ENCODE measurements at regions not wholly inside any gene's neighbourhood (a gene's known extent, or its start where the extent isn't known, plus 50 kb on each side); places are given as distances from the start of the nearest gene placed in this dataset.
"Not testable (repeated sequence)": the region's sequence is repeated elsewhere in the genome, so short reads cannot be mapped to it uniquely, and the experiment has no call there.

DNA sequence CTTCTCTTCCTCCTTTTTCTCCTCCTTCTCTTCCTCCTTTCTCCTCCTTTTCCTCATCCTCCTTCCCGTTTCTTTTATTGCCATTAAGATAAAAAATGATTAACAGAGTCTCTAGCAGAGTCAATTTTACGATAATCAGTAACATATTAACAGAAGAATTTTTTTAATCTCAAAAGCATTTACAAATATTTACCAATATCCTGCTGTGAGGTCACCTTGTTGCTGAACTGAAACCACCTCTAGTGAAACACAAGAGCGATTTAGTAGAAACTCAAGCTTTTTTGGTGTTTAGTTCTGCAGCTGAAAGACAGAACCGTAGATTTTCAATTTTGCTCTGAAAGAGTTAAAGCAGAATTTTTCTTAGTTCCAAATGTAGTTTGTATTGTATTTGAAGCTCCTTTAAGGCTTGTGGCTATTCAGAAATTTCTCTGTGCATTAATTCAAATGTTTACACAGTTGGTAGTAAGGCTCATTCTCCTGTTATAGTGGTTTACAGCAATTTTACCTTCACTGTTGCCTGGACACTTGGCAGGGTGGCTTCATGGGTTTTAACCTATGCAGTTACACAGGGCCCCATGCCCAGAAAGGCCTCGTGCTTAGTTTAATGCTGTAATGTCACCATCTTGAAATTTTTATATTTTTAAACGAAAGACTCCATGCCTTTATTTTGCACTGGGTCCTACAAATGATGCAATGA, 1106.6 kb upstream of the FAM98A start:
- 30 to 32% methylated on average over 6 of the region's 6 CpGs for WGBS, 2 donors
- FAIRE-seq (no peak), DNase-seq (peak in 1 of 6 donors; percentile 7), ATAC-seq (peak; percentile 81 to 91 (median 89))
- peaks cover 0 to 25% (median 20%) of the 10 kb centered on the region in 3 donors for H3K4me1 ChIP-seq
- intact Hi-C loops (cut with DNase I), result no loop called here
- no peaks in the 10 kb centered on the region for H3K9me3 ChIP-seq
- H3K4me3 ChIP-seq, result peak overlapping the region in 1 of 4 donors; percentile 0
- H3K36me3 ChIP-seq, result no peaks in the 10 kb centered on the region
- TF ChIP-seq, protein P1, sequence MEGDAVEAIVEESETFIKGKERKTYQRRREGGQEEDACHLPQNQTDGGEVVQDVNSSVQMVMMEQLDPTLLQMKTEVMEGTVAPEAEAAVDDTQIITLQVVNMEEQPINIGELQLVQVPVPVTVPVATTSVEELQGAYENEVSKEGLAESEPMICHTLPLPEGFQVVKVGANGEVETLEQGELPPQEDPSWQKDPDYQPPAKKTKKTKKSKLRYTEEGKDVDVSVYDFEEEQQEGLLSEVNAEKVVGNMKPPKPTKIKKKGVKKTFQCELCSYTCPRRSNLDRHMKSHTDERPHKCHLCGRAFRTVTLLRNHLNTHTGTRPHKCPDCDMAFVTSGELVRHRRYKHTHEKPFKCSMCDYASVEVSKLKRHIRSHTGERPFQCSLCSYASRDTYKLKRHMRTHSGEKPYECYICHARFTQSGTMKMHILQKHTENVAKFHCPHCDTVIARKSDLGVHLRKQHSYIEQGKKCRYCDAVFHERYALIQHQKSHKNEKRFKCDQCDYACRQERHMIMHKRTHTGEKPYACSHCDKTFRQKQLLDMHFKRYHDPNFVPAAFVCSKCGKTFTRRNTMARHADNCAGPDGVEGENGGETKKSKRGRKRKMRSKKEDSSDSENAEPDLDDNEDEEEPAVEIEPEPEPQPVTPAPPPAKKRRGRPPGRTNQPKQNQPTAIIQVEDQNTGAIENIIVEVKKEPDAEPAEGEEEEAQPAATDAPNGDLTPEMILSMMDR (IDR thresholded peaks at IDR 0.05), result no peak
- H3K27ac ChIP-seq, result peak overlapping the region; percentile 28 to 85 (median 60)
- H3K27me3 ChIP-seq, result no peaks in the 10 kb centered on the region

DNA sequence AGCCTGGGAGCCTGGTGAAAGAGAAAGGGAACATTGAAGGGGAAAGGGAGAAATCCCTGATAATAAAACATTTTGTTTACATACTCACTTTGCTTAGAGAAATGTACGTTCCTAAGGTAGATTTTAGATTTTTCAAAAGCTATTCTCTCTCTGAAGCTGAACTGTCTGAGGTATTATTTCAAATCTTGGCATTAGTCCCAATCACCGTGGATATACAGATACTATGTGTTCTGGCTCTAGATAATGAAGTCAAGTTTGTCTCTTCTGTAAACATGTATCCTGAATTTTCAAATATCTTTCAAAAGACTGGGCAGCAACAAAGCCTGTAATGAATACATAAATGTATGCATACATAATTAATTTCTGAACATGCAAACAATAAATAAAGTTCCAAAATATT, 1104.2 kb upstream of the FAM98A start:
- Histone ChIP-seq H3K9me3 (no peaks in the 10 kb centered on the region), H3K4me3 (no peak overlapping the region), H3K36me3 (no peaks in the 10 kb centered on the region), H3K27ac (no peak overlapping the region), H3K27me3 (no peaks in the 10 kb centered on the region), H3K4me1 (peaks cover 0 to 25% (median 20%) of the 10 kb centered on the region in 3 donors)
- no peak for ATAC-seq
- intact Hi-C loops (cut with DNase I), result no loop called here
- WGBS, 2 donors, result 16 to 17% methylated on average over 2 of the region's 2 CpGs
- no peak for FAIRE-seq
- TF ChIP-seq, protein P1 (IDR thresholded peaks at IDR 0.05), result no peak
- no peak for DNase-seq

DNA sequence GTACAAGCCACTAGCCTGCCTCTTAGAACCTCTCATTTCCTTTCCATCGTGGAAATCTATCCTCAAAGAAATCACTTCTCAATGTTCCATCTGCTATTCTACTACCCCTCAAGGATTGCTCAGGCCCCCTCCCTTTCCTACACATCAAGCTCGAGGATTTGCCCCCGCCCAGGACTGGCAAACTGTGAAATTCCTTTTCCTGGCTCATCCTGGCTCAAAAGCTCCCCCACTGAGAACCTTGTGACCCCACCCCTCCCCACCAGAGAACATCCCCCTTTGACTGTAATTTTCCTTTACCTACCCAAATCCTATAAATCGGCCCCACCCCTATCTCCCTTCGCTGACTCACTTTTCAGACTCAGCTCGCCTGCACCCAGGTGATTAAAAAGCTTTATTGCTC, 1103.3 kb upstream of the FAM98A start:
- ATAC-seq; H3K27me3 ChIP-seq; H3K9me3 ChIP-seq; FAIRE-seq; intact Hi-C loops (cut with DNase I); H3K27ac ChIP-seq; DNase-seq; H3K36me3 ChIP-seq; H3K4me3 ChIP-seq: not testable (repeated sequence)
- H3K4me1 ChIP-seq, result peaks cover 0 to 25% (median 20%) of the 10 kb centered on the region in 3 donors
- WGBS, 2 donors, result 86 to 94% methylated on average over 6 of the region's 6 CpGs

DNA sequence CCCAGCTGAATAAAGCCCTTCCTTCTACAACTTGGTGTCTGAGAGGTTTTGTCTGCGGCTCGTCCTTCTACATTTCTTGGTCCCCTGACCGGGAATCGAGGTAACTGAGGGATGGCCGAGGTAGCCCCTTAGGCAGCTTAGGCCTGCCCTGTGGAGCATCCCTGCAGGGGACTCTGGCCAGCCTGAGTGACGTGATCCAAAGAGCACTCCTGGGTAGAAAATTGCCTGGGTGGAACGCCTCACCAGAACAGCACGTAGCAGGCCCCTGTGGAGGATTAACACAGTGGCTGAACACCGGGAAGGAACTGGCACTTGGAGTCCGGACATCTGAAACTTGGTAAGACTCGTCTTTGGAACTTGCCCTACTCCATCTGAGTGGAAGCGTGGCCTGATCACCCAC, 1078.5 kb upstream of the FAM98A start:
- DNase-seq, result peak in 1 of 6 donors; percentile 11
- peak overlapping the region in 3 of 4 donors; percentile 5 to 82 (median 58) for H3K27ac ChIP-seq
- H3K4me3 ChIP-seq, result peak overlapping the region in 1 of 4 donors; percentile 6
- H3K9me3 ChIP-seq; H3K4me1 ChIP-seq; intact Hi-C loops (cut with DNase I); FAIRE-seq; H3K27me3 ChIP-seq; H3K36me3 ChIP-seq: not testable (repeated sequence)
- peak in 1 of 4 donors; percentile 56 for ATAC-seq
- WGBS, 2 donors, result 89 to 93% methylated on average over 12 of the region's 12 CpGs

DNA sequence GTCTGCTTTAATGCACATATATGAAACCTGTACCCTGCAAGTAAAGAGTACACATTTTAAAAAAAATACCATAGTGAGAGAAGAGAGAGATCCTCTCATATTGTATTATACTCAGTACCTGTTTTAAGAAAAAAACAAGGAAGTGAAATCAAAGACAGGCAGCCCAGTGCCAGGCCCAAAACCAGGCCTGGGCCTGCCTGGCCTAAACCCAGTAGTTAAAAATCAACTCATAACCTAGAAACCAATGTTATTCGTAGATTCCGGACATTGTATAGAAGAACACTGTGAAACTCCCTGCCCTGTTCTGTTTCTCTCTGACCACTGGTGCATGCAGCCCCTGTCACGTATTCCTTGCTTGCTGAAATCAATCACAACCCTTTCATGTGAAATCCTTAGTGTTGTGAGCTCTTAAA, 1078.0 kb upstream of the FAM98A start:
- intact Hi-C loops (cut with DNase I); H3K4me1 ChIP-seq; H3K9me3 ChIP-seq; H3K27me3 ChIP-seq; FAIRE-seq; H3K36me3 ChIP-seq: not testable (repeated sequence)
- peak overlapping the region in 2 of 4 donors; percentile 58 to 82 for H3K27ac ChIP-seq
- peak overlapping the region in 1 of 4 donors; percentile 6 for H3K4me3 ChIP-seq
- peak in 2 of 4 donors; percentile 30 to 58 for ATAC-seq
- DNase-seq, result peak in 3 of 6 donors; percentile 11 to 25 (median 19)
- 28 to 43% methylated on average over 3 of the region's 3 CpGs for WGBS, 2 donors

DNA sequence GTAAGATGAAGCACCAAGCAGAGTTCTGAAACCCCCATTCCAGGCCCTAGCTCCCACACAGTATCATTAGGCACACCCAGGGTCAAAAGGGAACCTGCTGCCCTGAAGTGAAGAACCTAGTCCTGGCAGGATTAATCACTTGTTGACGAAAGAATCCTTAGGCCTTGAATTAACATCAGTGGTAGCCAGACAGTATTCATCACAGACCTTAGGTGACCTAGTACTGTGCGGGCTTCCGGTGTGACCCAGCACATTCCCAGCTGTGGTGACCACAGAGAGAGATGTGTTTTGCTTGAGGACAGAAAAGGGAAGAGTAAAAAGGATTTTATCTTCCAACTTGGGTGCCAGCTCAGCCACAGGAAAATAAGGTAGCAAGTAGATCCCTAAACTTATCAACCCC, 1071.4 kb upstream of the FAM98A start:
- Histone ChIP-seq H3K4me1 (no peaks in the 10 kb centered on the region), H3K27ac (no peak overlapping the region), H3K4me3 (no peak overlapping the region), H3K27me3 (no peaks in the 10 kb centered on the region), H3K9me3 (no peaks in the 10 kb centered on the region), H3K36me3 (no peaks in the 10 kb centered on the region)
- TF ChIP-seq, protein P1 (IDR thresholded peaks at IDR 0.05), result no peak
- FAIRE-seq (no peak), DNase-seq (no peak), ATAC-seq (no peak)
- 91 to 92% methylated on average over 3 of the region's 3 CpGs for WGBS, 2 donors
- intact Hi-C loops (cut with DNase I), result no loop called here
